Skin of body (tissue), 1 donor: ENCODE measurements at regions not wholly inside any gene's neighbourhood (a gene's known extent, or its start where the extent isn't known, plus 50 kb on each side); places are given as distances from the start of the nearest gene placed in this dataset.

Source experiments
- DNase-seq: peaks from one replicate; lab custom pipeline; 2025; lab: John Stamatoyannopoulos, UW

GRCh38 chrX:126886997-126887396 lies 67.5 kb downstream of the PRR32 start:
- no peak for DNase-seq

- no peak for DNase-seq
Observed at GRCh38 chrX:126900937-126901336, 81.4 kb downstream of the PRR32 start.

GRCh38 chrX:126929071-126929470 lies 109.5 kb downstream of the PRR32 start:
- no peak for DNase-seq

GRCh38 chrX:126967225-126967624 lies 147.7 kb downstream of the PRR32 start:
- DNase-seq = no peak

GRCh38 chrX:126982158-126982557 lies 162.6 kb downstream of the PRR32 start:
- DNase-seq = no peak

GRCh38 chrX:126985027-126985426 lies 165.5 kb downstream of the PRR32 start:
- no peak for DNase-seq

- DNase-seq = peak; percentile 20
Observed at GRCh38 chrX:126985981-126986380, 166.5 kb downstream of the PRR32 start.

GRCh38 chrX:126994032-126994600 lies 174.6 kb downstream of the PRR32 start:
- no peak for DNase-seq

GRCh38 chrX:127011629-127012028 lies 192.1 kb downstream of the PRR32 start:
- DNase-seq = no peak

GRCh38 chrX:127025013-127025412 lies 205.5 kb downstream of the PRR32 start:
- no peak for DNase-seq

GRCh38 chrX:127030016-127030748 lies 210.7 kb downstream of the PRR32 start:
- peak; percentile 0 for DNase-seq

GRCh38 chrX:127037159-127037558 lies 217.6 kb downstream of the PRR32 start:
- DNase-seq = no peak

- DNase-seq = no peak
Observed at GRCh38 chrX:127038065-127038464, 218.5 kb downstream of the PRR32 start.

- DNase-seq = no peak
Observed at GRCh38 chrX:127057891-127058619, 238.5 kb downstream of the PRR32 start.

GRCh38 chrX:127085939-127086338 lies 266.4 kb downstream of the PRR32 start:
- DNase-seq = no peak

GRCh38 chrX:127112726-127113125 lies 293.2 kb downstream of the PRR32 start:
- DNase-seq = no peak

- DNase-seq = no peak
Observed at GRCh38 chrX:127124871-127125270, 305.3 kb downstream of the PRR32 start.

- DNase-seq = no peak
Observed at GRCh38 chrX:127128282-127128681, 308.8 kb downstream of the PRR32 start.

- DNase-seq = no peak
Observed at GRCh38 chrX:127129510-127129909, 310.0 kb downstream of the PRR32 start.

- no peak for DNase-seq
Observed at GRCh38 chrX:127138218-127138617, 318.7 kb downstream of the PRR32 start.

- peak; percentile 1 for DNase-seq
Observed at GRCh38 chrX:127177966-127178365, 358.4 kb downstream of the PRR32 start.

- DNase-seq = no peak
Observed at GRCh38 chrX:127187095-127187494, 367.6 kb downstream of the PRR32 start.

- peak; percentile 1 for DNase-seq
Observed at GRCh38 chrX:127190381-127190780, 370.9 kb downstream of the PRR32 start.
